A673 (cell line): ENCODE measurements at regions not wholly inside any gene's neighbourhood (a gene's known extent, or its start where the extent isn't known, plus 50 kb on each side); places are given as distances from the start of the nearest gene placed in this dataset.

Experiments
- CTCF ChIP-seq: fragments of 300-800, 200-600 bp; sonication (generic); conservative IDR thresholded peaks from 2 replicates; pipeline ENCODE4 v1.5.1; 2017; ENCODE audit warnings: low read depth, mild to moderate bottlenecking, antibody characterized with exemption, low read length, moderate library complexity, mixed read lengths
- EZH2 ChIP-seq: fragments of 200-600 bp; sonication (generic); IDR thresholded peaks from 2 replicates; pipeline ENCODE4 v1.6.1; 2017; ENCODE audit warnings: borderline replicate concordance, low read depth, mild to moderate bottlenecking, mixed read lengths, antibody characterized with exemption, low read length; ENCODE audit not compliant: poor library complexity, severe bottlenecking

- TF ChIP-seq CTCF (no peak), EZH2 (no peak)
These were observed 105.9 kb upstream of the CARMIL1 start for GRCh38 chr6:25173246-25173645.
